HEK293 (cell line): ENCODE measurements at regions not wholly inside any gene's neighbourhood (a gene's known extent, or its start where the extent isn't known, plus 50 kb on each side); places are given as distances from the start of the nearest gene placed in this dataset.
A peak's percentile ranks its signal among the peaks of the same experiment; 100 is the strongest.

Experiments used
- CTCF ChIA-PET: fragments of 350-600 bp; formaldehyde crosslinking; extraction: SDS; loops from one replicate; lab custom pipeline; 2021; ENCODE audit warnings: antibody characterized with exemption; lab: Yijun Ruan, JAX
- POLR2A ChIA-PET: fragments of 300-600 bp; formaldehyde crosslinking; extraction: SDS; loops from one replicate; lab custom pipeline; 2020; ENCODE audit warnings: antibody characterized with exemption, inconsistent platforms; lab: Yijun Ruan, JAX
- H3K27ac ChIP-seq: fragments of 200-500 bp; sonication (Bioruptor generic); 2 replicates; pipeline ENCODE4 v1.5.1; 2014; ENCODE audit warnings: low read depth, low read length, control low read depth, inconsistent platforms; ENCODE audit errors: extremely low read depth
- H3K36me3 ChIP-seq, 2 experiments: fragments of 200-500 bp in 1 of 2; sonication (Bioruptor generic) in 1 of 2; 1 replicate in 1 of 2; 2 replicates in 1 of 2; pipeline ENCODE4 v1.5.1; 2014 to 2017; ENCODE audit warnings: inconsistent platforms in 2 of 2, low read length in 2 of 2; ENCODE audit not compliant: control insufficient read depth in 2 of 2, insufficient read depth in 1 of 2
- H3K4me1 ChIP-seq: fragments of 200-500 bp; sonication (Bioruptor generic); 2 replicates; pipeline ENCODE4 v1.5.1; 2014; ENCODE audit warnings: mild to moderate bottlenecking, low read length, inconsistent platforms; ENCODE audit not compliant: control insufficient read depth, insufficient read depth
- H3K4me3 ChIP-seq: 2 replicates; pipeline ENCODE4 v1.5.1; 2011; ENCODE audit warnings: low read depth, mild to moderate bottlenecking, control low read depth, low read length, moderate library complexity
- H3K9me3 ChIP-seq: fragments of 200-500 bp; sonication (Bioruptor generic); 2 replicates; pipeline ENCODE4 v1.5.1; 2014; ENCODE audit warnings: low read depth, low read length, inconsistent platforms; ENCODE audit not compliant: control insufficient read depth, insufficient read depth
- TRIM28 ChIP-seq: IDR thresholded peaks from 2 replicates; pipeline ENCODE4 v1.6.1; 2011; ENCODE audit warnings: low read length, control low read depth, borderline replicate concordance
- ZBTB1 ChIP-seq: fragments of 450-650 bp; formaldehyde crosslinking; IDR thresholded peaks from 2 replicates; pipeline ENCODE4 v1.5.1; 2016; ENCODE audit warnings: missing biosample characterization, missing genetic modification characterization
- ZFP69B ChIP-seq: fragments of 450-650 bp; formaldehyde crosslinking; IDR thresholded peaks from 2 replicates; pipeline ENCODE4 v1.5.1; 2016; ENCODE audit warnings: missing biosample characterization, missing genetic modification characterization
- ZNF132 ChIP-seq: fragments of 450-650 bp; formaldehyde crosslinking; IDR thresholded peaks from 2 replicates; pipeline ENCODE4 v1.5.1; 2017; ENCODE audit warnings: missing biosample characterization, missing genetic modification characterization, borderline replicate concordance
- ZNF24 ChIP-seq: fragments of 450-650 bp; formaldehyde crosslinking; IDR thresholded peaks from 2 replicates; pipeline ENCODE4 v1.5.1; 2016; ENCODE audit warnings: missing biosample characterization, missing genetic modification characterization
- ZNF248 ChIP-seq: fragments of 450-650 bp; formaldehyde crosslinking; IDR thresholded peaks from 2 replicates; pipeline ENCODE4 v1.5.1; 2017; ENCODE audit warnings: missing biosample characterization, missing genetic modification characterization
- ZNF391 ChIP-seq: fragments of 450-650 bp; formaldehyde crosslinking; IDR thresholded peaks from 2 replicates; pipeline ENCODE4 v1.5.1; 2016; ENCODE audit warnings: low read depth, missing biosample characterization, missing genetic modification characterization, borderline replicate concordance
- ZNF654 ChIP-seq: fragments of 450-650 bp; formaldehyde crosslinking; IDR thresholded peaks from 2 replicates; pipeline ENCODE4 v1.5.1; 2016; ENCODE audit warnings: low read depth, missing biosample characterization, missing genetic modification characterization
- ZNF776 ChIP-seq: fragments of 450-650 bp; formaldehyde crosslinking; IDR thresholded peaks from 2 replicates; pipeline ENCODE4 v1.5.0; 2017; ENCODE audit warnings: missing biosample characterization, missing genetic modification characterization, borderline replicate concordance
- ZNF791 ChIP-seq: fragments of 450-650 bp; formaldehyde crosslinking; IDR thresholded peaks from 2 replicates; pipeline ENCODE4 v1.5.1; 2016; ENCODE audit warnings: missing biosample characterization, missing genetic modification characterization
- ZSCAN23 ChIP-seq: fragments of 450-650 bp; formaldehyde crosslinking; IDR thresholded peaks from 2 replicates; pipeline ENCODE4 v1.5.1; 2016; ENCODE audit warnings: missing biosample characterization, missing genetic modification characterization
- TF ChIP-seq, protein P1 (sequence below): fragments of 450-650 bp; formaldehyde crosslinking; IDR thresholded peaks from 2 replicates; pipeline ENCODE4 v1.5.1; 2016; ENCODE audit warnings: missing biosample characterization, missing genetic modification characterization
- TF ChIP-seq, protein P2 (sequence below): fragments of 450-650 bp; formaldehyde crosslinking; IDR thresholded peaks from 2 replicates; pipeline ENCODE4 v1.5.1; 2016; ENCODE audit warnings: missing biosample characterization, missing genetic modification characterization
- TF ChIP-seq, protein P3 (sequence below): fragments of 450-650 bp; formaldehyde crosslinking; IDR thresholded peaks from 2 replicates; pipeline ENCODE4 v1.5.1; 2016; ENCODE audit warnings: missing biosample characterization, missing genetic modification characterization
- TF ChIP-seq, protein P4 (sequence below): fragments of 450-650 bp; formaldehyde crosslinking; IDR thresholded peaks from 2 replicates; pipeline ENCODE4 v1.5.1; 2017; ENCODE audit warnings: missing biosample characterization, missing genetic modification characterization
- TF ChIP-seq, protein P5 (sequence below): fragments of 450-650 bp; formaldehyde crosslinking; IDR thresholded peaks from 2 replicates; pipeline ENCODE4 v1.5.1; 2016; ENCODE audit warnings: missing biosample characterization, missing genetic modification characterization
- TF ChIP-seq, protein P6 (sequence below): fragments of 450-650 bp; IDR thresholded peaks from 2 replicates; pipeline ENCODE4 v1.5.1; 2018; ENCODE audit warnings: missing biosample characterization, mild to moderate bottlenecking, missing genetic modification characterization
- TF ChIP-seq, protein P7 (sequence below): fragments of 450-650 bp; formaldehyde crosslinking; IDR thresholded peaks from 2 replicates; pipeline ENCODE4 v1.5.1; 2016; ENCODE audit warnings: missing biosample characterization, missing genetic modification characterization

DNA sequence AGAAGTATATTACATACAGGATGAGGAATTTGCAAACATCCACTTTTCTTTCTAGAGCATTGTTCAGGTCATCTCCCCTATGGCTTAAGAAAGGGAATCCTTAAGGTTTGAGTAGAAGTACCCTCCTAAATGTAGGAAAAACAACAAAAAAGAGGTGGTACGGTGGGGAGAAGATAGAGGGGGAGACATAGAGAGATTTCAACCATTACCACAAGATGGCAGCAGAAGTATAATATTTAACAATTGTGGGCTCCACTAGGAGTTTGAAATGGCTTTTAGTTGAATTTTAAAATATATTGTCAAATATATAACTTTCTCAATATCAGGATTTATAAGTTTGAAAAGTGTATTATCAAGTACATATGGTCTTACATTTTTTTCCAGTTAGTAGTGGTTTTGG lies 72.7 kb upstream of the PRKG1 start:
- Histone ChIP-seq H3K36me3 (no peaks in the 10 kb centered on the region), H3K9me3 (no peaks in the 10 kb centered on the region), H3K27ac (no peak overlapping the region), H3K4me1 (peaks cover 11% of the 10 kb centered on the region), H3K4me3 (no peak overlapping the region)
- CTCF ChIA-PET = interaction anchor here (0.5 to 1.5 kb wide), 7 partner anchors 39 to 1676 kb away, joined by 3 to 5 read pairs (median 4); no protein-coding TSS in a partner anchor
- POLR2A ChIA-PET = no interaction called here
- TF ChIP-seq, protein P1, sequence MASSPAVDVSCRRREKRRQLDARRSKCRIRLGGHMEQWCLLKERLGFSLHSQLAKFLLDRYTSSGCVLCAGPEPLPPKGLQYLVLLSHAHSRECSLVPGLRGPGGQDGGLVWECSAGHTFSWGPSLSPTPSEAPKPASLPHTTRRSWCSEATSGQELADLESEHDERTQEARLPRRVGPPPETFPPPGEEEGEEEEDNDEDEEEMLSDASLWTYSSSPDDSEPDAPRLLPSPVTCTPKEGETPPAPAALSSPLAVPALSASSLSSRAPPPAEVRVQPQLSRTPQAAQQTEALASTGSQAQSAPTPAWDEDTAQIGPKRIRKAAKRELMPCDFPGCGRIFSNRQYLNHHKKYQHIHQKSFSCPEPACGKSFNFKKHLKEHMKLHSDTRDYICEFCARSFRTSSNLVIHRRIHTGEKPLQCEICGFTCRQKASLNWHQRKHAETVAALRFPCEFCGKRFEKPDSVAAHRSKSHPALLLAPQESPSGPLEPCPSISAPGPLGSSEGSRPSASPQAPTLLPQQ (tag by site-specific recombination) = peak; percentile 47; the same call in 1 of the 2 replicates
- TF ChIP-seq ZFP69B (tag by site-specific recombination) = 0 out of 2 replicates have a peak, but pooled peaks have one; percentile 42
- TF ChIP-seq ZNF132 (tag by site-specific recombination) = no peak
- no peak for TF ChIP-seq ZNF791
- TF ChIP-seq ZNF776 (tag by site-specific recombination) = no peak
- TF ChIP-seq ZNF654 = peak; percentile 80
- TF ChIP-seq, protein P2, sequence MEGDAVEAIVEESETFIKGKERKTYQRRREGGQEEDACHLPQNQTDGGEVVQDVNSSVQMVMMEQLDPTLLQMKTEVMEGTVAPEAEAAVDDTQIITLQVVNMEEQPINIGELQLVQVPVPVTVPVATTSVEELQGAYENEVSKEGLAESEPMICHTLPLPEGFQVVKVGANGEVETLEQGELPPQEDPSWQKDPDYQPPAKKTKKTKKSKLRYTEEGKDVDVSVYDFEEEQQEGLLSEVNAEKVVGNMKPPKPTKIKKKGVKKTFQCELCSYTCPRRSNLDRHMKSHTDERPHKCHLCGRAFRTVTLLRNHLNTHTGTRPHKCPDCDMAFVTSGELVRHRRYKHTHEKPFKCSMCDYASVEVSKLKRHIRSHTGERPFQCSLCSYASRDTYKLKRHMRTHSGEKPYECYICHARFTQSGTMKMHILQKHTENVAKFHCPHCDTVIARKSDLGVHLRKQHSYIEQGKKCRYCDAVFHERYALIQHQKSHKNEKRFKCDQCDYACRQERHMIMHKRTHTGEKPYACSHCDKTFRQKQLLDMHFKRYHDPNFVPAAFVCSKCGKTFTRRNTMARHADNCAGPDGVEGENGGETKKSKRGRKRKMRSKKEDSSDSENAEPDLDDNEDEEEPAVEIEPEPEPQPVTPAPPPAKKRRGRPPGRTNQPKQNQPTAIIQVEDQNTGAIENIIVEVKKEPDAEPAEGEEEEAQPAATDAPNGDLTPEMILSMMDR (tag by site-specific recombination) = 0 out of 2 replicates have a peak, but pooled peaks have one; percentile 17
- TF ChIP-seq ZNF248 (tag by site-specific recombination) = no peak

DNA sequence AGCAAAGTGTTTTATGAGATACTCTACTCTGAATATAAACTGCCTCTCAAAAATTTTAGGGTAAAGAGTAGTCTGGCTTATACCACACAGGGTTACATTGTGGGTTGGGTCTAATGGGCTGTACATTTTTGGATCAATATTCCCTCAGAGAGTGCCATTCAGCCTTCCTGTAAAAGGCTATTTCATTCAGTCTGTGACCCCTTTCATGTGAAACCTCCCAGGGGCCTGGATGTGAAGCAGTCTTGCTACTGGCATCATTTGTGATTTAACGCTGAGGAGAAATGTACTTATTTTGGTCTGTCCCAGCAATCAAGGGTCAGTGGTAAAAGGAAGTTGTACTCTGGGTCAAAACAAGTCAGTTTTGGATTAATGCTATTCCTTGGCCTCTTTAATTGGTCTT lies 71.8 kb upstream of the PRKG1 start:
- ChIA-PET POLR2A (no interaction called here), CTCF (interaction anchor here (0.5 to 1.5 kb wide), 6 partner anchors 40 to 1675 kb away, joined by 3 to 5 read pairs (median 4); no protein-coding TSS in a partner anchor)
- no peaks in the 10 kb centered on the region for H3K36me3 ChIP-seq
- no peak overlapping the region for H3K27ac ChIP-seq
- H3K9me3 ChIP-seq = no peaks in the 10 kb centered on the region
- TF ChIP-seq, protein P3, sequence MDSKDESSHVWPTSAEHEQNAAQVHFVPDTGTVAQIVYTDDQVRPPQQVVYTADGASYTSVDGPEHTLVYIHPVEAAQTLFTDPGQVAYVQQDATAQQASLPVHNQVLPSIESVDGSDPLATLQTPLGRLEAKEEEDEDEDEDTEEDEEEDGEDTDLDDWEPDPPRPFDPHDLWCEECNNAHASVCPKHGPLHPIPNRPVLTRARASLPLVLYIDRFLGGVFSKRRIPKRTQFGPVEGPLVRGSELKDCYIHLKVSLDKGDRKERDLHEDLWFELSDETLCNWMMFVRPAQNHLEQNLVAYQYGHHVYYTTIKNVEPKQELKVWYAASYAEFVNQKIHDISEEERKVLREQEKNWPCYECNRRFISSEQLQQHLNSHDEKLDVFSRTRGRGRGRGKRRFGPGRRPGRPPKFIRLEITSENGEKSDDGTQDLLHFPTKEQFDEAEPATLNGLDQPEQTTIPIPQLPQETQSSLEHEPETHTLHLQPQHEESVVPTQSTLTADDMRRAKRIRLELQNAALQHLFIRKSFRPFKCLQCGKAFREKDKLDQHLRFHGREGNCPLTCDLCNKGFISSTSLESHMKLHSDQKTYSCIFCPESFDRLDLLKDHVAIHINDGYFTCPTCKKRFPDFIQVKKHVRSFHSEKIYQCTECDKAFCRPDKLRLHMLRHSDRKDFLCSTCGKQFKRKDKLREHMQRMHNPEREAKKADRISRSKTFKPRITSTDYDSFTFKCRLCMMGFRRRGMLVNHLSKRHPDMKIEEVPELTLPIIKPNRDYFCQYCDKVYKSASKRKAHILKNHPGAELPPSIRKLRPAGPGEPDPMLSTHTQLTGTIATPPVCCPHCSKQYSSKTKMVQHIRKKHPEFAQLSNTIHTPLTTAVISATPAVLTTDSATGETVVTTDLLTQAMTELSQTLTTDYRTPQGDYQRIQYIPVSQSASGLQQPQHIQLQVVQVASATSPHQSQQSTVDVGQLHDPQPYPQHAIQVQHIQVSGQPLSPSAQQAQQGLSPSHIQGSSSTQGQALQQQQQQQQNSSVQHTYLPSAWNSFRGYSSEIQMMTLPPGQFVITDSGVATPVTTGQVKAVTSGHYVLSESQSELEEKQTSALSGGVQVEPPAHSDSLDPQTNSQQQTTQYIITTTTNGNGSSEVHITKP (tag by site-specific recombination) = peak; percentile 65
- TF ChIP-seq ZSCAN23 = no peak
- no peak for TF ChIP-seq ZNF391
- no peak for TF ChIP-seq ZBTB1 (tag by site-specific recombination)
- peaks cover 7% of the 10 kb centered on the region for H3K4me1 ChIP-seq
- no peak overlapping the region for H3K4me3 ChIP-seq

DNA sequence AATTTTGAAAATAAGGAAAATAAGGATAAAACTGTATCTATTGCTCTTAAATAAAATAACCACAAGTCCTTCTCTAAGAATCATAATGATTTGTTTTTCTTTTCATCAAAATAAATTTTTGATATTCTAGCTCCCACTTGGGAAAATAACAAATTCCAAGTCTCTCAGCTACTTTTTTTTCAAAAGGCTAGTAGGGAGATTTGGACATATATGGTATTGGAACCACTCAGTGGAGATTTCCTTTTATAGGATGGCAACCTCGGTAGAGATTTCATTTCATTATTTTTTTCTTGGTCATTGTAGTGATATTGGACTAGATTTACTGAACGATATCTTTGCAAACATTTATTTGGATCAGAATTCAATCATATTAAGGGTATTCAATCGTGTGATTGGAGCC lies 69.5 kb upstream of the PRKG1 start:
- no peaks in the 10 kb centered on the region for H3K9me3 ChIP-seq
- H3K4me1 ChIP-seq = no peaks in the 10 kb centered on the region
- H3K36me3 ChIP-seq = no peaks in the 10 kb centered on the region
- no peak overlapping the region for H3K4me3 ChIP-seq
- H3K27ac ChIP-seq = no peak overlapping the region
- CTCF ChIA-PET = interaction anchor here (1.9 to 2.4 kb wide), 2 partner anchors 59 to 417 kb away, joined by 5 to 6 read pairs; no protein-coding TSS in a partner anchor
- POLR2A ChIA-PET = no interaction called here
- TF ChIP-seq, protein P4, sequence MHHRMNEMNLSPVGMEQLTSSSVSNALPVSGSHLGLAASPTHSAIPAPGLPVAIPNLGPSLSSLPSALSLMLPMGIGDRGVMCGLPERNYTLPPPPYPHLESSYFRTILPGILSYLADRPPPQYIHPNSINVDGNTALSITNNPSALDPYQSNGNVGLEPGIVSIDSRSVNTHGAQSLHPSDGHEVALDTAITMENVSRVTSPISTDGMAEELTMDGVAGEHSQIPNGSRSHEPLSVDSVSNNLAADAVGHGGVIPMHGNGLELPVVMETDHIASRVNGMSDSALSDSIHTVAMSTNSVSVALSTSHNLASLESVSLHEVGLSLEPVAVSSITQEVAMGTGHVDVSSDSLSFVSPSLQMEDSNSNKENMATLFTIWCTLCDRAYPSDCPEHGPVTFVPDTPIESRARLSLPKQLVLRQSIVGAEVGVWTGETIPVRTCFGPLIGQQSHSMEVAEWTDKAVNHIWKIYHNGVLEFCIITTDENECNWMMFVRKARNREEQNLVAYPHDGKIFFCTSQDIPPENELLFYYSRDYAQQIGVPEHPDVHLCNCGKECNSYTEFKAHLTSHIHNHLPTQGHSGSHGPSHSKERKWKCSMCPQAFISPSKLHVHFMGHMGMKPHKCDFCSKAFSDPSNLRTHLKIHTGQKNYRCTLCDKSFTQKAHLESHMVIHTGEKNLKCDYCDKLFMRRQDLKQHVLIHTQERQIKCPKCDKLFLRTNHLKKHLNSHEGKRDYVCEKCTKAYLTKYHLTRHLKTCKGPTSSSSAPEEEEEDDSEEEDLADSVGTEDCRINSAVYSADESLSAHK (tag by site-specific recombination) = no peak
- TF ChIP-seq, protein P5, sequence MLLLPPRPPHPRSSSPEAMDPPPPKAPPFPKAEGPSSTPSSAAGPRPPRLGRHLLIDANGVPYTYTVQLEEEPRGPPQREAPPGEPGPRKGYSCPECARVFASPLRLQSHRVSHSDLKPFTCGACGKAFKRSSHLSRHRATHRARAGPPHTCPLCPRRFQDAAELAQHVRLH (tag by site-specific recombination) = no peak
- TF ChIP-seq, protein P6, sequence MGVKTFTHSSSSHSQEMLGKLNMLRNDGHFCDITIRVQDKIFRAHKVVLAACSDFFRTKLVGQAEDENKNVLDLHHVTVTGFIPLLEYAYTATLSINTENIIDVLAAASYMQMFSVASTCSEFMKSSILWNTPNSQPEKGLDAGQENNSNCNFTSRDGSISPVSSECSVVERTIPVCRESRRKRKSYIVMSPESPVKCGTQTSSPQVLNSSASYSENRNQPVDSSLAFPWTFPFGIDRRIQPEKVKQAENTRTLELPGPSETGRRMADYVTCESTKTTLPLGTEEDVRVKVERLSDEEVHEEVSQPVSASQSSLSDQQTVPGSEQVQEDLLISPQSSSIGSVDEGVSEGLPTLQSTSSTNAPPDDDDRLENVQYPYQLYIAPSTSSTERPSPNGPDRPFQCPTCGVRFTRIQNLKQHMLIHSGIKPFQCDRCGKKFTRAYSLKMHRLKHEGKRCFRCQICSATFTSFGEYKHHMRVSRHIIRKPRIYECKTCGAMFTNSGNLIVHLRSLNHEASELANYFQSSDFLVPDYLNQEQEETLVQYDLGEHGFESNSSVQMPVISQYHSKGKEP = no peak
- TF ChIP-seq ZNF24 (tag by site-specific recombination) = no peak
- TF ChIP-seq, protein P7, sequence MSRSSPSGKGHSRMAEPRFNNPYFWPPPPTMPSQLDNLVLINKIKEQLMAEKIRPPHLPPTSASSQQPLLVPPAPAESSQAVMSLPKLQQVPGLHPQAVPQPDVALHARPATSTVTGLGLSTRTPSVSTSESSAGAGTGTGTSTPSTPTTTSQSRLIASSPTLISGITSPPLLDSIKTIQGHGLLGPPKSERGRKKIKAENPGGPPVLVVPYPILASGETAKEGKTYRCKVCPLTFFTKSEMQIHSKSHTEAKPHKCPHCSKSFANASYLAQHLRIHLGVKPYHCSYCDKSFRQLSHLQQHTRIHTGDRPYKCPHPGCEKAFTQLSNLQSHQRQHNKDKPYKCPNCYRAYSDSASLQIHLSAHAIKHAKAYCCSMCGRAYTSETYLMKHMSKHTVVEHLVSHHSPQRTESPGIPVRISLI (tag by site-specific recombination) = no peak
- TF ChIP-seq TRIM28 = no peak
